WTC11 (cell line): ENCODE measurements at regions not wholly inside any gene's neighbourhood (a gene's known extent, or its start where the extent isn't known, plus 50 kb on each side); places are given as distances from the start of the nearest gene placed in this dataset.

Experiments used
- ATF3 ChIP-seq: sonication (generic); formaldehyde crosslinking; conservative IDR thresholded peaks from 2 replicates; pipeline ENCODE4 v1.8.1; 2022; ENCODE audit warnings: mild to moderate bottlenecking, missing genetic modification reagents
- ATF6 ChIP-seq: sonication (generic); formaldehyde crosslinking; IDR thresholded peaks from 2 replicates; pipeline ENCODE4 v1.8.1; 2023; ENCODE audit warnings: mild to moderate bottlenecking, missing genetic modification reagents
- CTCF ChIP-seq: fragments of 200-600 bp; IDR thresholded peaks from 2 replicates; pipeline ENCODE4 v1.8.0; 2022; ENCODE audit warnings: antibody characterized with exemption
- E2F4 ChIP-seq: sonication (generic); formaldehyde crosslinking; IDR thresholded peaks from 2 replicates; pipeline ENCODE4 v1.8.1; 2022; ENCODE audit warnings: low read depth, mild to moderate bottlenecking, moderate library complexity, missing genetic modification reagents, borderline replicate concordance
- HMGA2 ChIP-seq: fragments of 250-450 bp; sonication (Bioruptor Pico); IDR thresholded peaks from 2 replicates; pipeline ENCODE4 v1.4.0; 2021; ENCODE audit warnings: mild to moderate bottlenecking, moderate library complexity
- NR2C2 ChIP-seq: sonication (generic); formaldehyde crosslinking; IDR thresholded peaks from 2 replicates; pipeline ENCODE4 v1.8.0; 2022; ENCODE audit warnings: mild to moderate bottlenecking, missing genetic modification reagents
- OVOL2 ChIP-seq: fragments of 250-450 bp; sonication (Bioruptor Pico); IDR thresholded peaks from 2 replicates; pipeline ENCODE4 v1.9.0; 2021; ENCODE audit warnings: mild to moderate bottlenecking, borderline replicate concordance
- PRDM15 ChIP-seq: sonication (generic); formaldehyde crosslinking; IDR thresholded peaks from 2 replicates; pipeline ENCODE4 v1.8.0; 2022; ENCODE audit warnings: missing genetic modification reagents
- SMAD3 ChIP-seq: sonication (generic); formaldehyde crosslinking; IDR thresholded peaks from 2 replicates; pipeline ENCODE4 v1.8.0; 2022; ENCODE audit warnings: missing genetic modification reagents, mild to moderate bottlenecking, borderline replicate concordance
- SMAD4 ChIP-seq: sonication (generic); formaldehyde crosslinking; IDR thresholded peaks from 2 replicates; pipeline ENCODE4 v1.8.0; 2022; ENCODE audit warnings: mild to moderate bottlenecking, missing genetic modification reagents
- TEAD1 ChIP-seq: sonication (generic); formaldehyde crosslinking; IDR thresholded peaks from 2 replicates; pipeline ENCODE4 v1.8.0; 2022; ENCODE audit warnings: mild to moderate bottlenecking, missing genetic modification reagents
- TEAD4 ChIP-seq: sonication (generic); formaldehyde crosslinking; IDR thresholded peaks from 2 replicates; pipeline ENCODE4 v1.8.0; 2022; ENCODE audit warnings: mild to moderate bottlenecking, missing genetic modification reagents
- ZNF281 ChIP-seq: sonication (generic); formaldehyde crosslinking; IDR thresholded peaks from 2 replicates; pipeline ENCODE4 v1.8.0; 2023; ENCODE audit warnings: mild to moderate bottlenecking, missing genetic modification reagents
- ZNF512 ChIP-seq: sonication (generic); formaldehyde crosslinking; IDR thresholded peaks from 2 replicates; pipeline ENCODE4 v1.8.1; 2022; ENCODE audit warnings: missing genetic modification reagents, borderline replicate concordance

GRCh38 chrX:127404161-127404560 lies 584.6 kb downstream of the PRR32 start:
- TF ChIP-seq OVOL2 (CRISPR knock-in tag) = no peak
- TF ChIP-seq CTCF = no peak
- TF ChIP-seq ATF6 (CRISPR knock-in tag) = no peak
- no peak for TF ChIP-seq ZNF281 (CRISPR knock-in tag)
- no peak for TF ChIP-seq ZNF512 (CRISPR knock-in tag)
- no peak for TF ChIP-seq PRDM15 (CRISPR knock-in tag)
- TF ChIP-seq ATF3 (CRISPR knock-in tag) = no peak
- TF ChIP-seq E2F4 (CRISPR knock-in tag) = no peak
- no peak for TF ChIP-seq TEAD4
- TF ChIP-seq HMGA2 = no peak
- no peak for TF ChIP-seq SMAD4
- no peak for TF ChIP-seq SMAD3 (CRISPR knock-in tag)
- no peak for TF ChIP-seq NR2C2 (CRISPR knock-in tag)
- TF ChIP-seq TEAD1 (CRISPR knock-in tag) = no peak
